ENCODE measurements at regions not wholly inside any gene's neighbourhood (a gene's known extent, or its start where the extent isn't known, plus 50 kb on each side); places are given as distances from the start of the nearest gene placed in this dataset.
"Not testable (repeated sequence)": the region's sequence is repeated elsewhere in the genome, so short reads cannot be mapped to it uniquely, and the experiment has no call there.

- Histone ChIP-seq H2AFZ (ENCODE audit: control insufficient read depth, low read length) (no peak overlapping the region), H3K36me3 (ENCODE audit: control insufficient read depth in 2 of 2, extremely low read depth in 1 of 2, insufficient read depth in 2 of 2, low read length in 2 of 2) (no peaks in the 10 kb centered on the region), H3K9me1 (ENCODE audit: control insufficient read depth, extremely low read depth, insufficient read depth, low read length) (no peaks in the 10 kb centered on the region), H3K4me2 (ENCODE audit: control insufficient read depth, extremely low read depth, insufficient read depth, low read depth, low read length) (no peak overlapping the region), H3K4me3 (ENCODE audit: control insufficient read depth in 2 of 3, extremely low read depth in 1 of 3, insufficient read depth in 2 of 3, low read depth in 1 of 3, low read length in 3 of 3) (no peak overlapping the region), H3K4me1 (ENCODE audit: control insufficient read depth, extremely low read depth, insufficient read depth, low read length) (no peaks in the 10 kb centered on the region), H3K9ac (ENCODE audit: control insufficient read depth, extremely low read depth, insufficient read depth, low read length) (no peak overlapping the region), H4K20me1 (ENCODE audit: control insufficient read depth, extremely low read depth, insufficient read depth, low read length) (no peaks in the 10 kb centered on the region), H3K9me3 (ENCODE audit: control insufficient read depth, low read depth, low read length) (no peaks in the 10 kb centered on the region), H3K27me3 (ENCODE audit: control insufficient read depth, extremely low read depth, insufficient read depth, low read length) (no peaks in the 10 kb centered on the region), H3K27ac (ENCODE audit: control insufficient read depth, insufficient read depth, low read length) (no peak overlapping the region), H3K79me2 (ENCODE audit: control insufficient read depth, insufficient read depth, low read length) (no peaks in the 10 kb centered on the region)
- DNase-seq (ENCODE audit: low read depth, low spot score) (no peak), FAIRE-seq (no peak)
- TF ChIP-seq CTCF (optimal IDR thresholded peaks at IDR 0.05 in 1 of 3, IDR thresholded peaks at IDR 0.05 in 1 of 3, conservative IDR thresholded peaks at IDR 0.05 in 1 of 3; ENCODE audit: extremely low read depth in 1 of 3, insufficient read depth in 2 of 3, low read length in 3 of 3), result no peak
- TF ChIP-seq EZH2 (IDR thresholded peaks at IDR 0.05; ENCODE audit: low read length), result no peak
- dilution Hi-C loops (cut with MboI; ENCODE audit: extremely low pct_ligation_motif_present, low sequenced_read_pairs), result no loop called here
These were observed 86.5 kb upstream of the ACKR3 start for GRCh38 chr2:236483102-236483501.

- H4K20me1 ChIP-seq (ENCODE audit: control insufficient read depth, extremely low read depth, insufficient read depth, low read length), result no peaks in the 10 kb centered on the region
- dilution Hi-C loops (cut with MboI; ENCODE audit: extremely low pct_ligation_motif_present, low sequenced_read_pairs), result no loop called here
- no peaks in the 10 kb centered on the region for H3K27me3 ChIP-seq (ENCODE audit: control insufficient read depth, extremely low read depth, insufficient read depth, low read length)
- H3K4me2 ChIP-seq (ENCODE audit: control insufficient read depth, extremely low read depth, insufficient read depth, low read depth, low read length), result no peak overlapping the region
- no peak overlapping the region for H3K27ac ChIP-seq (ENCODE audit: control insufficient read depth, insufficient read depth, low read length)
- FAIRE-seq, result no peak
- no peaks in the 10 kb centered on the region for H3K4me1 ChIP-seq (ENCODE audit: control insufficient read depth, extremely low read depth, insufficient read depth, low read length)
- H3K79me2 ChIP-seq (ENCODE audit: control insufficient read depth, insufficient read depth, low read length), result no peaks in the 10 kb centered on the region
- no peak overlapping the region for H3K9ac ChIP-seq (ENCODE audit: control insufficient read depth, extremely low read depth, insufficient read depth, low read length)
- no peak for DNase-seq (ENCODE audit: low read depth, low spot score)
- no peaks in the 10 kb centered on the region for H3K9me3 ChIP-seq (ENCODE audit: control insufficient read depth, low read depth, low read length)
- TF ChIP-seq EZH2 (IDR thresholded peaks at IDR 0.05; ENCODE audit: low read length) (no peak), CTCF (optimal IDR thresholded peaks at IDR 0.05 in 1 of 3, IDR thresholded peaks at IDR 0.05 in 1 of 3, conservative IDR thresholded peaks at IDR 0.05 in 1 of 3; ENCODE audit: extremely low read depth in 1 of 3, insufficient read depth in 2 of 3, low read length in 3 of 3) (no peak)
- no peak overlapping the region for H2AFZ ChIP-seq (ENCODE audit: control insufficient read depth, low read length)
- H3K36me3 ChIP-seq (ENCODE audit: control insufficient read depth in 2 of 2, extremely low read depth in 1 of 2, insufficient read depth in 2 of 2, low read length in 2 of 2), result no peaks in the 10 kb centered on the region
- no peaks in the 10 kb centered on the region for H3K9me1 ChIP-seq (ENCODE audit: control insufficient read depth, extremely low read depth, insufficient read depth, low read length)
- H3K4me3 ChIP-seq (ENCODE audit: control insufficient read depth in 2 of 3, extremely low read depth in 1 of 3, insufficient read depth in 2 of 3, low read depth in 1 of 3, low read length in 3 of 3), result no peak overlapping the region
These were observed 84.1 kb upstream of the ACKR3 start for GRCh38 chr2:236485519-236485918.

- H3K4me1 ChIP-seq (ENCODE audit: control insufficient read depth, extremely low read depth, insufficient read depth, low read length); H4K20me1 ChIP-seq (ENCODE audit: control insufficient read depth, extremely low read depth, insufficient read depth, low read length); FAIRE-seq; H3K27ac ChIP-seq (ENCODE audit: control insufficient read depth, insufficient read depth, low read length); H2AFZ ChIP-seq (ENCODE audit: control insufficient read depth, low read length); H3K36me3 ChIP-seq (ENCODE audit: control insufficient read depth in 2 of 2, extremely low read depth in 1 of 2, insufficient read depth in 2 of 2, low read length in 2 of 2); H3K9me1 ChIP-seq (ENCODE audit: control insufficient read depth, extremely low read depth, insufficient read depth, low read length); dilution Hi-C loops (cut with MboI; ENCODE audit: extremely low pct_ligation_motif_present, low sequenced_read_pairs); H3K27me3 ChIP-seq (ENCODE audit: control insufficient read depth, extremely low read depth, insufficient read depth, low read length); H3K4me2 ChIP-seq (ENCODE audit: control insufficient read depth, extremely low read depth, insufficient read depth, low read depth, low read length); H3K9me3 ChIP-seq (ENCODE audit: control insufficient read depth, low read depth, low read length); DNase-seq (ENCODE audit: low read depth, low spot score); H3K4me3 ChIP-seq (ENCODE audit: control insufficient read depth in 2 of 3, extremely low read depth in 1 of 3, insufficient read depth in 2 of 3, low read depth in 1 of 3, low read length in 3 of 3); H3K9ac ChIP-seq (ENCODE audit: control insufficient read depth, extremely low read depth, insufficient read depth, low read length); H3K79me2 ChIP-seq (ENCODE audit: control insufficient read depth, insufficient read depth, low read length): not testable (repeated sequence)
These were observed 80.5 kb upstream of the ACKR3 start for GRCh38 chr2:236489083-236489482.

All from keratinocyte (primary cell).